Stimulated activated CD4-positive, alpha-beta T cell treated with anti-CD3 and anti-CD28 coated beads, Interleukin-2, amount 100 ng/mL, for 48 hours (primary cell): ENCODE measurements at regions not wholly inside any gene's neighbourhood (a gene's known extent, or its start where the extent isn't known, plus 50 kb on each side); places are given as distances from the start of the nearest gene placed in this dataset.

Source experiments
- DNase-seq, 2 donors: peaks; one replicate each; pipeline ENCODE4 v3.0.0-alpha.2; 2020

DNA sequence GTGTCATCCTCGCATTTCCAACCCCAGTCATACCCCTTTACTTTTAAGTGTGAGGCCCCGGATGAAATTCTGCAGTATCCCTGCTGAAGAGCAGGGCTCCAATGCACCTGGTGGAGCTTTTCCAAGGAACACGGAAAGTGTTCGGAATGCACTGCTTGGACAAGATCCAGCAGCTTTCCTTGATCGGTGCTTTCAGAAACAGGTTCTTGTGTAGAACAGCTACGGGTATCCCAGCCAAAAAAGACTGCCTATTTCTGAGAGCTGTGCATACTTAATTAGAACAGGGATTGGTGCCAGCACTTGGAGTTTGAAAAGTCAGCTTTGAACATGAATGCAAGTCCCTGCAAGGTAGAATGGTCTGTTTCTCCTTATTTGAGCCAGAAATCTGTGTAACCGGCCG, 87.2 kb upstream of the C1QTNF9B start:
- DNase-seq = no peak

DNA sequence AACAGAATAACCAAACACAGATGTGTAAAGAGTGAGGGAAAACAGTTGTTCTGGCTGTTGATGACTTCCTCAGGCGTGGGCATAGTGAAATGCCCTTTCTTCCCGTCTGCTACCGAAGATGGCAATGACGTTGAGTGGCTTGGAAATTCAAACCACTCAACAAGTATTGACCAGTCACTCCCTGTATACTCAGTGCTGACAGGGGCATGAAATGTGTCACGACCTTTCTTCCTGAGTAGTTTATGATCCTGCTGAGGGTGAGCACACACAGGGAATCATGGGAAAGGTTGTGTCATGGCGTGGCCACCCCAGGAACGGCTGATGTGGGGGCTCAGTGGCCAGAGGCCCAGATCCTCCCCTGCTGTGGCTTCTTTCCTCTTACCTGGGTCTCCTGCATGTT, 87.8 kb upstream of the C1QTNF9B start:
- no peak for DNase-seq

DNA sequence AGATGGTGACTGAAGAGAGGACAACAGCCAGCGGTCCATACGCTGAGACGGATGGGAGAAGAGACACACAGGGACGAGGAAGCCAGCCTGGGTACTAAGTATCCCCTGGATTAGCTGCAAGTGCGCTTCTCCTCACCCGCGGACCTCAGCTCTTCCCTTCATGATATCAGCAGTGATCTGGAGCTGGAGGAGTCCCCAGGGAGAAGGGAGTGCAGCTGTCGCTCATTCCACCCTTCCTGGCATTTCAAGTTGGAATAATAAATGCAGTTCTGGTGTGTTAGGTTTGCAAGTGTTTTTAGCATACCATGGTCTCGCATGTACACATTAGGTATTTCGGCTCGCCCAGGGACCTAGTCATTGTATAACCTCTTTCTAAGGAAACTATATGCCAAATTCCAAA, 88.5 kb upstream of the C1QTNF9B start:
- DNase-seq = no peak

DNA sequence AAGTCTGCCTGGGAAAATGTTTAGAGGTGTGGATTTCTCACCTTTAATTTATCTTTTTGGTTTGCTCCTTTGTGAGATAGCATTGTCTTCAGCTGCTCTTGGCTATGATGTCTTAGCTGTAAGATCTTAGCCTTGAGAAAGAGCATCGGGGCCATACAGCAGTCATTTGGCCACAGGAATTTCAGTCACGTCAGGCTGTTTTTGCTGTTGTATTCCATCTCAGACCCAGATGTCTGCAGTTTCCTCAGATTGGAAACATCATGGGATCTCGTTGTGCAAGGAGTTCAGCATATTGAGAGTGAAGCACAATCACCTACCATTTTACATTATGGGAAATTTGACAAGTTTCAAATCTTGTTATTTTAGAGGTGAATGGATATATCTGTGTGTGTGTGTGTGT, 89.3 kb upstream of the C1QTNF9B start:
- no peak for DNase-seq

DNA sequence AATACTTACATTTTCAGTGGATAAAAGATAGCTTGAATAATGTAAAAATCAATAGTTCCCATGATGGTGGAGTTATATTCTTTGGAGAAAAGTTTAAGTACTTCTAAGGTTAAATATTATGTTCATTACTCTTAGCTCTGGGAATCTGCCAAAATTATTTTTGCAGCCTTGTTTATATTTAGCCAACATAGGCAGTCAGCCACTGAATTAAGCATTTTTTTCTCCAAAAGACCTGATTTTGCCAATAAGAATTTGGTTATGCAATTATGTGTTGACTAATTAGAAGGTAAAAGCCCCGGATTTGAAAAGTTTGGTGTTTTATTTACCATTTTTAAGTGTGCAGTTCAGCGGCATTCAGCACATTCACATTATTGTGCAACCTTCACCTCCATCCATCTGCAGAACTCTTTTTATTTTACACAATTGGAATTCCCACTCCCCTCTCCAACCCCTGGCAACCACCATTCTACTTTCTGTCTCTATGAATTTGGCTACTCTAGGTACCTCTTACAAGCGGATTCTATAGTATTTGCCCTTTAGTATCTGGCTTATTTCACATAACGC, 90.1 kb upstream of the C1QTNF9B start:
- no peak for DNase-seq

DNA sequence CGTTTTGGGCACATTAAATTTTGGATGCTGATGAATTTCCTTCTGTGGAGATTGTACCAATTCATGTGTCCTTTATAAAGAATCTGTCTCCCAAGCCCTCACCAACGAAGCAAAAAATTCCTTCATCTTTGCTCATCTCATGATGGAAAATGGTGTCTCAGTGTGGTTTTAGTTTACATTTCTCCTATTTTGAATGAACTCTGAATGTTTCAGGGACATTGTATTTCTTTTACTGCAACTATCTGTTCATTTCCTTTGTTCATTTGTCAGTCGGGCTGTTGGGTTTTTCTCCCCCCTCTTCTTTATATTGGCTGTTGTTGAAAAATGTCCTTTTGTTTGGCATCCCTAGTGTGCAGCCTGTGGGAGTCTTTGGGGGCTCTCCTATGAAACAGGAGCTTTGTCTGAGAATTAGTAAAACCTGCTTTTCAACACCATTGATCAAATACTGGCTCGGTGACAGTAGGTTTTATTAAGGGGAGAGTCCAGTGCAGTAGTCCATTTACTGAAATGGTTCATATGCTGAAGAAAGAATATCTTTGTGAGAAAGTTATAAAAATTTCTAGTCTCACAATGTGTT, 91.3 kb upstream of the C1QTNF9B start:
- no peak for DNase-seq

DNA sequence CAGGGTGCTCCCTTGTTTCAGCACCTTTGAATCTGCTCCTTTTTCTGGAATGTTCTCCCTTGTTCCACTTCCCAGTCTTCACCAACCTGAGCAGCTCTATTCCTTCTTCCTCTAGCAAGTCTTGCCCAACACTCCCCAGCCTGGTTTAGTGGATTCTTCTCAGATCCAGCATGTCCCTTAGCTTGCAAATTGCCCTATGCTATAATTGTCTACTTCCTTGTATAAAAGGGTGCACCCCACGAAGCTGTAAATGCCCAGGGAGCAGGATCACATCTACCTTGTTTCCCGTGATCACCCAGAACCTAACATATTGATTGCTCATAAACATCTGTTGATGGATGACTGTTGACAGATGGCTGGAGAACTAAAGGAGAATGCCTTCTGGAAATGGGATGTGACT, 93.2 kb upstream of the C1QTNF9B start:
- DNase-seq = no peak

DNA sequence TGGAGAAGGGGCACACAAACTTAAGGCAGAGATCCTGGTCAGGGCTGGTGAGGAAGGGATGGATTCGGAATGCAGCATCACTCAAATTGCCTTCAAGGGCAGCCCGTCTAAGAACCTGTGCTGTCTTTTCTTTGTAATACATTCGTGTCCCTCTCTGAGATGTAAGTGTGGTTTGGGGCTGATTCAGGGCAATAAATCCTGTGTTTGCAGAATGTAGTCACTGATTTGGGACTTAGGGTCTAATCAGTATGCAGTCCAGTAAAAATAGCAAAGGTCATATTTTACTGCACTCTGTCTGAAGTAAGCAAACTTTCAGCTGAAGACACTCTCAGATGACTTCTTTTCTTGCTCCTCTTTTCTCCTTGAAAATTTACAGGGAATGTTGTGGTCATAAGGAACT, 93.8 kb upstream of the C1QTNF9B start:
- DNase-seq = no peak

DNA sequence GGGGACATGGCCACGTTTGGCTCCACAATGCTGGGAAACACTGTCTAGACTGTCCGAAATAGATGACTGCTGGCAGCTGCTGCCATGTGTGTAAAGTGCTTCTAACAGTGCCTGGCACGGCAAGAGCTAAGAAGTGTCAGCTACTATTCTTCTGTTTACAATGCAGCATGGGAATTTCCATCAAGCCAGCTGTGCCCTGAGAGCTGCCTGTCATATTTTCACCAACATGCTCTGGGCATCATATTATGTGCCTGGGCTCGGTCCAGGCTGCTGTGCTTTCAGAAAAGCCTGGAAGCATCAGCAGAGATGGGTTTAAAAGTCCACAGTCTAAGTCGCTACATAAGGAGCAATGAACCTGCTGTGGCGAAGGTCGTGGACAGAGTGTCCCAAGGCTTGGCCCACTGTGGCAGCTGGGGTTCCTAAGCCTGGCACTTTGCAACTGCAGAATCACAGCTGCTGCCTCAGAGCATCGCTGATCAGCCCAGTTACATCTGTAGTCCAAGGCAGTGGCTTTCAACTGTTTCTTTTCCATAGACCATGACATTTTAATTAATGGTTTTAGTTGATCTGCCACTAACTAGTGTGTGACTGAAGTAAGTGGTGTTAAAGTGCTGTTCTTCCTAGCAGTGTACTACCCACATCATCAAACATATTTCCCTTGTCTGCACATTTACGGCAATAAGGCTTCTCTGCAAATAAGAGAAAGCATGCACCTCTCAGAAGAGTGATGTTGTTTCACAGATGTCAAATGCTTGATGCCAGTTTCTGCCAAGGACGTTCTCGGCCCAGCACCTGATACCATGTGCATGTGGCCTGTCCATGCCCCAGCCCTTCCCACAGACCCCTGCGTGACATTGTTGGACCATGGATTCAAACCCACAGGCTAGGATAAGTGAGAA, 95.7 kb upstream of the C1QTNF9B start:
- DNase-seq = no peak

DNA sequence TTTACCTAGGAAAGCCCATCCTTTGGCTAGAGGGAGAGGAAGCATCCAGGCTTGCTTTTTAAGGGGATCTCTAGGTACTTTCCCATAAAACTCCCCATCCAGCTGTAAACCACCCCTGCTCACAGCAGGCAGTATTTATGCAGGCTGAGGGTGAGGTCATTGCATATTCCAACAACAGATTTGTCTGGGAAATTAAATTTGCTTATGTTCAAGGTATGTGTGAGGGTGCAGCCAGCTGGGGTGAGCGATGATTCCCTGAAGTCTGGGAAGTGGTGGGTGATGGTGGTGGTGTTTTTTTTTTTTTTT, 96.3 kb upstream of the C1QTNF9B start:
- DNase-seq = no peak

DNA sequence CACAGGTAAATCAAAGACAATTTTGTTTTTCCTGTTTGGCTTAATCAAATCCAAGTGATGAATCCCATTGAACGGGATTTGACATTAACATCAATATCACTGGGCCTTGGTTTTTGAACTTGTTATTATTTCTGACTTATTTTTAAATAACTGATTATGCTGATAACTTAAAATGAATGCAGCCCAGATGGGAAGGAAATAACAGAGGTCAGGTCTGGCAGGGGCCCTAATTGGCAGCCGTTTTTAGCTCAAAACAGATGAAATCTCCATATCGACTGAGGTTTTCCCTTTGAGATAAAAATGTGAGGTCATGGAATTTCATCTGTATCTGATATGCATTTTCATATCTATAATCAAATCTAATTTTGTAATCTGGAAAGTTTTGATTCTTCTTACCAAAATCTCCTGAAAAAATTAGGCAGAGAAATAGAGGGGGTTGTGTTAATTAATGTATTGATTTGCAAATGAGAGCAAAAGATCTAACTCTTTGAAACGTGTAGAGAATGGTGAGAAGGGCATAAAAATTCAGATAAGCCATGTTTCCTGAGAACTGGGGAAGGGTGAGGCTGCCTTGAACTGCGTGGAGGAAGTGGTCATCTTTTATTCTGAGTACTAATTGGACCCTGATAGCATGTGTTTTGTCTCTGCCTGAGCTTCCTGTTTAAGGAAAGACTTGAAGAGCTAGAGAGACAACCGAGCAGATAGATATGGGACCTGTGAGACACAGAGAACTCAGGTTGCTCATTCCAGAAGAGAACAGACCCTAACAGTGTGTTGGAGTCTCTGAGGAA, 98.2 kb upstream of the C1QTNF9B start:
- DNase-seq = no peak

DNA sequence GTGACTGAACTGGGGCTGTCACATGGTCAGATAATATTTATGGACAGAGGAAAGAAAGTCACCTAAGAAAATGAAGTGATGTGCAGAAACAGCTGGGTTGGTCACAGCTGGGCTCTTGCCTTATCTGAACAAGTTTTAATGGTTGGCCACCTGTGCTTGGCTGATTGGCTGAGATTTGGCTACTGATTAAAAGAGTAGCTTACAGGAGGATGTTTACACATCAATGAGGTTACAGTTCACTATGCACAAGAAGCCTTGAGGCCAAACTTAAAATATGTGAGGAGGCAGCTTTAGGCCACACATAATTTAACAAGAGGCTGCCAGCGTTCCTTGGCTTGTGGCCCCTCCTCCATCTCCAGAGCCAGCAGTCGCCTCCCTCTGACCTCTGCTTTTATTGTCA, 99.2 kb upstream of the C1QTNF9B start:
- no peak for DNase-seq

DNA sequence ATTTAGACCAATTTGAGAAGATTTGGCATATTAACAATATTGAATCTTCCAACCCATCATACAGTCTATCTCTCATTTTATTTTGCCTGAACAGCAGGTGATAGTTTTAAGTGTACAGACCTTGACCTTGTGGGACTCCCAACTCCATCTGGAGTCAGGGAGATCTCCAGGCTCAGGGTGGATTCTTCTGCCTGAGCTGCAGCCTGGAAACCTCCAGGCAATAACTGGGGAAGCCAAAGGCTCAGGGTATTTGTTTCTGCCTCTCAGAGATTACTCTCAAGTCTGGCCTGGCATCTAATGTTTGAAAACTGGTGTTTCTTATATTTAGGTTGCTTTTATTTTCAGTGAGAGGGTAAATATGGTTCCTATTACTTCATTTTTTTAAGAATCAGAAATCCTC, 102.1 kb upstream of the C1QTNF9B start:
- DNase-seq = no peak

DNA sequence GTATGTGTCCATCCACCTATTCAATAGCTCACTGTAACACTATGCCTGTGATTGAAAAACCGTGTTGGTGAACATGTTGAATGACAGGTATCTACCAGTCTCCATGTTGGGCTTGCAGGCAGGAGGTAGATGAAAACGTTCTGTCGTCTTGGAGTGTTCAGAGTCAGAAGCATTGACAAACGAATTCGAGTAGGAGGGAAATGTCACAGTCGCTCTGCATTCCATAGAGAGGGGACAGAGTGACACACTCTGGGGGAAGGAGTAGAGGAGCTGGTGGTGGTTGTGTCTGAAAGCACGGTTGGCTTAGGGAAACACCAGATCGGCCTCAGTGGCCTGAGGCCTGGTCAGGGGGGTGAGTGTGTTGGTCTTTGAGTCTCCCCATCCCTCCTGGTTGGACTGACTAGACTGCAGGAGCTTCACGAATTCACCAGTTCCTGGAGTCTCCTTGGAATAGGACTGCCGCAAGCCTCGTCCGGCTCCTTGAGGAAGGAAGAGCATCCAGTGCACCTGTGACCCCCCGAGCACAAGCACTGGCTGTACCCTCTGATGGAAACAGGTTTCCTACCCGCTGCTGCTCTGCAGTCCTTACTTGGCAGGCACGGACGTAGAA, 105.0 kb upstream of the C1QTNF9B start:
- DNase-seq = no peak

DNA sequence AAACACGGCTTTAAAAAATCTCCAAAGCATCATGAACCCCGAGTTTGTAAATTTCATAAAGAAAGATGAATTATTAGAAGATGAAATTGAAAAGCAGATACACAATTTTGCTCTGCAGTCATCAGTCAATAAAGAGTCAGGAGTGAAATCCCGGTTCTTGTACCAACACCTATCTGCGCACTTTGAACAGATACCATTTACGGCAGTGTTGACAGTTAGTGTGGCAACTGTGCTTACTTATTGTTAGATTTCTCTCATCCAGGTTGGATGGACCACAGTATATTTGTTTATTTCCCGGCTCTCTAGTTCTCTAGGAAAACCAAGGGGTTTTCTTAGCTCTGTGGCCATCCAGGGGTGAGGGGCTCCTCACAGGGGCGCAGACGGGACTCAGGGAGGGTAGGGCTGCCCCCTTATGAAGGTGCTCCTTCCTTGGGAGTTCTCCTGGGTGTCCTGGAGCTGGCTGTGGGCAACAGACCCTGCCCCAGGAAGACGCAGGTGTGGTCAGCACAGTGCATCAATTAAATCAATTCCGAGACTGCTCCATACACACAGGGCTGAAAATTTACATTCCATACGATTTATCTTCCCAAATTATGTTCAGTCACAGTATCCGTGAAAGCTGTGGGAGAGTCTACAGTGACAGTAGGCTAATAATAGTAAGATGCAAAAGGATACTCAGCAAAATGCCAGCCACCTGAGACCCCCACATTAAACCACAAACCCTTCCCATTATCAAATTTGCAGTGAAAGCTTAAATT, 107.0 kb upstream of the C1QTNF9B start:
- no peak for DNase-seq

DNA sequence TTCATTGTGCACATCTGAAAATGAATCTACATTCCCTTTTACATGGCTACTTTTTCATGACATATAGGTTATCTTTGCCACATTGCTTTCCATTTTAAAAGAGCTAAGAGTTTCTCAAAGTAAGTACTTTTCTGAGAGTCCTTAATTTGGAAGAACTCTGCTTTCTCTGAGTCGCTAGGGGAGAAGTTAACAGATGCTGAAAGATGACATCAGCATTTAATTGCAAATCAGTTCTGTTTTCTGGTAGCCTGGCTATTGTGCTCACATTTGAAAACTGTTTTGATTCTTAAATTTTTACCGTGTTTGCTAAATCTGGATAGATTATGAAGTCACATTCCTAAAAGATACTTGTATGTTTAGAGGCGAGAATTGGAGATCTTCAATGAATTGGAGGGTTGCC, 107.7 kb upstream of the C1QTNF9B start:
- no peak for DNase-seq

DNA sequence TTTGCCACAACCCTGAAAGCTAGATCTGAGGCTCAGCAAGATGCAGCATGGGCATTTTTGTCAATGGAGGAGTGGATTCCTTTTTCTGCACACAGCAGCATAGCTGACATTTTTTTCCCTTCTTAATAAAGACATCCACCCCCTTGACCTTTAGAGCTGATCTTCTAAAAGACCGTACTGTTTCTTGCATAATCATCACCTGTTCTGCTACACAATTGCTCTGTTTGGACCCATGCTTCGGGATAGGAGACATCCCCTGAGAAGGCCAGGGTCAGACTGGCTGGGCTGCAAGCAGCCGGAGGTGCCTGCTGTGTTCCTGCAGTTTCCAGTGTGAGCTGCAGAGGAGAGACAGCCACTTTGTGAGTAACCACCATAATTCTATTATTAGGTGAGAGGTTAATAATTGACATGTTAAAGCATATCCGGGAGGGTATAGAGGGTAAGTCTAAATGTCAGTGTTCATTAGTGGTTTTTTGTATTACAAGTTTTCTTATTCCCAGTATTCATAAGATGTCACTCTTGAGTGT, 108.5 kb upstream of the C1QTNF9B start:
- no peak for DNase-seq

DNA sequence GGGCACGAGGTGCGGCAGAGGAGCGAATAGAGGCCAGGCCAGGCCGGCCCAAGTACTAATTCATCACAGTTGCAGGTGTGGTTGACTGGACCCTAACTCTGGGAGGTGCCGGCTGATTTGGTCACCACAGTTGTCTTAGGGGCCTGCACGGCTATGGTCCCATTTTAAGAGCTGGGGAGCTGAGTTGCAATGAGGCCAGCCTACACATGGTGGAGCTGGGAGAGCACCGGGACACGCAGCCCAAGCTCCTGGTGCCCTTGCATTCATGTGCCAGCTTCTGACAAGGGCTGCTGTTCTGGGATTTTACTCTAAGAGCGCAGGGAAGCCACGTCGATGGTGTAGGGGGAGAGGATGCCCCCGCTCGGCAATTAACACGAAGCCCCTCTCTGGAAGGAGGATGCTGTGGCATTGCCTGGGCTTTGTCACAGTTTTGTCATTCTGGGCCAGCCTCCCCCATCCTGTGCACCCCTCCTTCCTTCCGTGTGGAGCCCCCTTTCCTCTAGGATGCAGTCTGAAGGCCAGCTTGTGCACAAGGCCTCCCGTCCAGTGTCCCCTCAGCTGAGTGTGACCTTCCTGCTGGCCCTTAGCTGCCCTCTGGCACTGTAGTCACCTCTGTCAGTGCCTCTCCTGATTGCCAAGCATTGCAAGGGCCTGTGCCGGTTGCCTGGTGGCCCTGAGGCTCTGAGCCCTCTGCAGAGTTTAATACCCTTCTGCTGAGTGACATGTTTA, 109.4 kb upstream of the C1QTNF9B start:
- no peak for DNase-seq

DNA sequence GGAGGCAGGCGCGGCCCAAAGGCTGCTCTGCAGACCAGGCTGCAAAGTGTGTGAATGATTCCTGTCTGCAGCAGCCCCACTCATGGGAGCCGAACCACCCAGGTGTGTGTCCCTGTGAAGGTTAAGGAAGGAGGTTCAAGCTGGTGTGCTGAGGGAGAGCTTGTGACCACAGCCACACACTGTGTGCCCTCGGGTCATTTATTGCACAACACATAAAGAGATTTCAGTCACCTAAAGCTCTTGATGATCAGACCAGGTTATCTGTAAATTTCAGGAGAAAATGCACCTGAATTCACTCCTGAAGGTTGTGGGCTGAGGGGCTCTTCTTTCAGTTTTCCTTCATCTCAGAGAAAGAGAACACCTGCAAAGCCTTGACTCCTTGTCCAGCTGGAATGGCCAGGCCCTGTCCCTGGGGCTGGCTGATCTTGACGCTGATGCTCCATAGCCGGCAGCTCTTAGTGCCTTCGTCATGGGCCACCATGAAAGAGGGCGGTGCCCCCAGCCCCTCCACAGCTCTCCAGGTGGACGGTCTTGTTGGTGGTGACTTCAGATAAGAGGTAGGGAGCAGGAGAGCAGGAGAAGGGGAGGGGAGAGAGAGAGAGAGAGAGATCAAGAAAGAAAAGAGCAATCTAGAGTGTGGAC, 110.8 kb upstream of the C1QTNF9B start:
- no peak for DNase-seq

DNA sequence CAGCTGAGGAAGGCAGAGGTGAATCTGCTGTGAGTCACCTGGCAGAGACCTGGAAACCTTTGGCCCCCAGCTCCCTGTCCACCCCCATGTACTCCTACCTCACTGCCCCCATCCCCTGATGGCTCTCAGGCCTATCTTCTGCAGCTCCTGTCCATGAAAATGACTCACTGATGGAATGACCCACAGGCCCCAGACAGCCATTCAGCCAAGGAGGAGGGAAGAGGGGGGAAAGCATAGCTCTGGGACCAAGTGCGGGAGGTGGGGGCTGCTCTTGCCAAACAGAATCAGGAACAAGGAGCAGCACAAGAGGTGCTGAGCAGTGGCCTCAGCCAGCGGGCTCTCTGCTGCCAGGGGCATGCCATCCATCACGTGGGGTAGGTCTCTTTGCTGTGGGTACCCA, 111.4 kb upstream of the C1QTNF9B start:
- DNase-seq = no peak

DNA sequence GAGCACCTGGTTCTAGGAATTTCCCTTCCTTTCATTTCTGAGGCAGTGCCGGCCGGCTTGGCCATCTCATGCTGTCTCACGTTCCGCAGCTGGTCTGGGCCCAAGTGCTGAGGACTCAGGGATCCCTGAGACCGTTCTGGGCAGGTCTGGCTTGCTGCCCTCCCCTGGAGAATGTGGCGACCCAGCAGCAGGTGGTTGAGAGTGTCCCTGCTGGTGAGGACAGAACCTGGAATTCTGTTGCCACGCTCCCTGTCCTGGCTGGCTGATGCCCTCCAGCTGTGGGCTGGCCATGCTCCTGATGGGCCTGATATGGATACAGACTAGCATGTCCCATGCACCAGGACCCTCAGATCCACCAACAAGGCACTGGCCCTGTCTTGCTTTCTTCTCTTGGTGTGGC, 114.0 kb upstream of the C1QTNF9B start:
- no peak for DNase-seq
